T-helper 2 cell (primary cell): ENCODE measurements at regions not wholly inside any gene's neighbourhood (a gene's known extent, or its start where the extent isn't known, plus 50 kb on each side); places are given as distances from the start of the nearest gene placed in this dataset.
"Not testable (repeated sequence)": the region's sequence is repeated elsewhere in the genome, so short reads cannot be mapped to it uniquely, and the experiment has no call there.

ENCODE experiments used
- DNase-seq, 5 experiments: peaks; one replicate each; pipeline versions ENCODE4 v3.0.0 to v3.0.0-alpha.2; 2012 to 2022

GRCh38 chr11:33553486-33553885 lies 147.1 kb downstream of the C11orf91 start:
- no peak for DNase-seq

- no peak for DNase-seq
These were observed 147.9 kb downstream of the C11orf91 start for GRCh38 chr11:33552756-33553155.

- no peak for DNase-seq
These were observed 149.6 kb downstream of the C11orf91 start for GRCh38 chr11:33551051-33551450.

- DNase-seq: no peak
These were observed 151.1 kb downstream of the C11orf91 start for GRCh38 chr11:33549483-33549882.

- no peak for DNase-seq
These were observed 154.7 kb downstream of the C11orf91 start for GRCh38 chr11:33545931-33546330.

GRCh38 chr11:33544593-33545373 lies 155.8 kb downstream of the C11orf91 start:
- no peak for DNase-seq

- DNase-seq: no peak
These were observed 156.8 kb downstream of the C11orf91 start for GRCh38 chr11:33543823-33544222.

GRCh38 chr11:33542921-33543320 lies 157.7 kb downstream of the C11orf91 start:
- peak in 2 of 5 experiments; percentile 5 to 11 for DNase-seq

- peak in 1 of 5 experiments; percentile 20 for DNase-seq
These were observed 159.4 kb downstream of the C11orf91 start for GRCh38 chr11:33540946-33541915.

- DNase-seq: no peak
These were observed 160.2 kb downstream of the C11orf91 start for GRCh38 chr11:33540427-33540826.

- DNase-seq: no peak
These were observed 160.9 kb downstream of the C11orf91 start for GRCh38 chr11:33539751-33540150.

GRCh38 chr11:33538726-33539125 lies 161.9 kb downstream of the C11orf91 start:
- DNase-seq: no peak

- no peak for DNase-seq
These were observed 164.4 kb downstream of the C11orf91 start for GRCh38 chr11:33536178-33536577.

- no peak for DNase-seq
These were observed 166.1 kb downstream of the C11orf91 start for GRCh38 chr11:33534575-33534974.

GRCh38 chr11:33533386-33534052 lies 167.1 kb downstream of the C11orf91 start:
- DNase-seq: no peak

GRCh38 chr11:33532720-33533385 lies 167.8 kb downstream of the C11orf91 start:
- no peak for DNase-seq

GRCh38 chr11:33532257-33532656 lies 168.4 kb downstream of the C11orf91 start:
- no peak for DNase-seq

GRCh38 chr11:33531743-33532181 lies 168.9 kb downstream of the C11orf91 start:
- no peak for DNase-seq

GRCh38 chr11:33530815-33531214 lies 169.8 kb downstream of the C11orf91 start:
- DNase-seq: no peak

- no peak for DNase-seq
These were observed 171.2 kb downstream of the C11orf91 start for GRCh38 chr11:33529461-33529860.

GRCh38 chr11:33527738-33528137 lies 172.9 kb downstream of the C11orf91 start:
- not testable (repeated sequence) for DNase-seq

- DNase-seq: no peak
These were observed 174.8 kb downstream of the C11orf91 start for GRCh38 chr11:33525789-33526188.
